Rectal smooth muscle tissue (tissue), 1 donor: ENCODE measurements at regions not wholly inside any gene's neighbourhood (a gene's known extent, or its start where the extent isn't known, plus 50 kb on each side); places are given as distances from the start of the nearest gene placed in this dataset.

Source experiments
- H3K27ac ChIP-seq: one replicate; pipeline ENCODE4 v1.7.0; 2013; ENCODE audit warnings: low read depth, low read length, inconsistent platforms
- H3K27me3 ChIP-seq: one replicate; pipeline ENCODE4 v1.7.0; 2013; ENCODE audit warnings: low read length; ENCODE audit not compliant: control insufficient read depth, insufficient read depth
- H3K36me3 ChIP-seq: one replicate; pipeline ENCODE4 v1.7.0; 2013; ENCODE audit warnings: low read length; ENCODE audit not compliant: control insufficient read depth, insufficient read depth
- H3K4me1 ChIP-seq: one replicate; pipeline ENCODE4 v1.7.0; 2013; ENCODE audit warnings: low read length; ENCODE audit not compliant: control insufficient read depth, insufficient read depth
- H3K4me3 ChIP-seq: one replicate; pipeline ENCODE4 v1.7.0; 2013; ENCODE audit warnings: low read length
- H3K9ac ChIP-seq: one replicate; pipeline ENCODE4 v1.7.0; 2013; ENCODE audit warnings: low read length

DNA sequence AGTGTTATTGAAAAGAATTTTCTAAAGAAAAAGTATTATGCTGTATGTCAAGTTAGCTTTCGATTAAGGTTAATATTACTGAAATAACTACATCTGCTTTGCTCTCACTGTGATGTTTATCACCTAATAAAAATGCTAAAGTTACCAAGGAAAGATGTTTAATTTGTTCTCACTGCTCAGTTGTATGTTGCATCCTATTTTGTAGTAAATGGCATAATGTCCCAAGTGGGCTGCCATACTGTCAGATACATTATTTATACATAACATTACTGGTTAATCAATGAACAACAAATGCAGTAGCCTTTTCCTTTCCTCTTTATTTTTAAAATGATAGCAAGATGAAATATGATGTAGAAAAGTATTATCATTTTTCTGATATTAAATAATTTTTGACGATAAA is 226.3 kb upstream of the DACH1 start:
- Histone ChIP-seq H3K4me1 (no peaks in the 10 kb centered on the region), H3K9ac (no peak overlapping the region), H3K27me3 (no peaks in the 10 kb centered on the region), H3K36me3 (no peaks in the 10 kb centered on the region), H3K4me3 (no peak overlapping the region), H3K27ac (no peak overlapping the region)

DNA sequence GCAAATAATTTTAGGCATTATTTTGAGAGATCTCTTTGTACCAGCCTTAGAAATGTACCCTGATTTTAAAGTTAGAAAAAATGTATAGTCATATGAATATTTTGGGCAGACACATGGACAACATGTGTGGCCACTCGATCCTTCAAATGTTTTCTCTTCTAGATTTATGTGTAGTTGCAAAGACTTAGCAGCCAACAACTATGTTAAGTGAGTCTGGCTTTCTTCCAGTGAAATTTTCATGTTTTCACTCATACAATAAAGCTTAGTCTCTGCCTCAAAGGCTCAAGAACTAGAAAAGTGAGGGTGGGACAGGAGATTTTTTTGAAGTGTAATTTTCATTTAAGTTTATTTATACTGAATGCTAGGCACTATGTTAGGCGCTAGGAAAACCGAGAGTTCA is 207.7 kb upstream of the DACH1 start:
- no peaks in the 10 kb centered on the region for H3K4me1 ChIP-seq
- no peaks in the 10 kb centered on the region for H3K27me3 ChIP-seq
- H3K9ac ChIP-seq, result no peak overlapping the region
- H3K36me3 ChIP-seq, result no peaks in the 10 kb centered on the region
- H3K27ac ChIP-seq, result no peak overlapping the region
- no peak overlapping the region for H3K4me3 ChIP-seq

DNA sequence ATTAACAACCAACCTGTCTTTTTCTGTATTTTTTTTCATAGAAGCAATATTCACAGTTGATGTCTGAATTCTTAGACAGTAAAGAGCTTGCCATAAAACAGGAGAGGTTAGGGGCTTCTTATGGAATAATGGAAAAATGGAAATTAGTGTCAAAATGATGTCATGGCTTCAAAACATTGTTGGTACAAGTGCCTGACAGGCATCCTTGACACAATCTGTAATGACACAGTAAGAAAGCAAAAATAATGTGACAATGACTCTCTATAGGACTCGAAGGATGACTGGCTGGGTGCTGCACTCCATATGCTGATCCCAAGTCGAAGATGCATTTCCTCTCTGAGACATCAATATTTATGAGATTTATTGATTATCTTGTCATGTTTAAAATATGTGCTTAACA is 205.3 kb upstream of the DACH1 start:
- no peaks in the 10 kb centered on the region for H3K36me3 ChIP-seq
- no peak overlapping the region for H3K4me3 ChIP-seq
- no peak overlapping the region for H3K27ac ChIP-seq
- H3K9ac ChIP-seq, result no peak overlapping the region
- H3K4me1 ChIP-seq, result no peaks in the 10 kb centered on the region
- no peaks in the 10 kb centered on the region for H3K27me3 ChIP-seq

DNA sequence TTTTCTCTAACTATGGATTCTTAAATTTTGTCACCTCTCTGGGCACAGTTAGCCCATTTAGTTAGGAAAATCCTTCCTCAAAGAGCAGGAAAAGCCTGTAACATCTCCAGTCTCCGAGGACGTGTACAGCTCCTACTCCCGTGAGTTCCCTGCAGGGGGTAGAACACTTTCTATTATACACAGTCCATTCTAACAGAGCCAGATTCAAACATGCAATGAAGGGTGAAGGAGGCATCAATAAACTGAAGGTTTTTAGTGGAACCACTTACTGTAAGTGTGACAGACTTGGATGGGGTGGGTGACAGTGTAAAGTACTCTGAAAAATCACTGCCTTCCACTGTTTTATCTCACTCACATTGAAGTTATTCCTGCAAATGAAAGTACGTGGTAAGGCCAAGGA is 204.7 kb upstream of the DACH1 start:
- H3K4me1 ChIP-seq, result no peaks in the 10 kb centered on the region
- H3K27me3 ChIP-seq, result no peaks in the 10 kb centered on the region
- no peak overlapping the region for H3K27ac ChIP-seq
- no peak overlapping the region for H3K9ac ChIP-seq
- H3K4me3 ChIP-seq, result no peak overlapping the region
- H3K36me3 ChIP-seq, result no peaks in the 10 kb centered on the region

DNA sequence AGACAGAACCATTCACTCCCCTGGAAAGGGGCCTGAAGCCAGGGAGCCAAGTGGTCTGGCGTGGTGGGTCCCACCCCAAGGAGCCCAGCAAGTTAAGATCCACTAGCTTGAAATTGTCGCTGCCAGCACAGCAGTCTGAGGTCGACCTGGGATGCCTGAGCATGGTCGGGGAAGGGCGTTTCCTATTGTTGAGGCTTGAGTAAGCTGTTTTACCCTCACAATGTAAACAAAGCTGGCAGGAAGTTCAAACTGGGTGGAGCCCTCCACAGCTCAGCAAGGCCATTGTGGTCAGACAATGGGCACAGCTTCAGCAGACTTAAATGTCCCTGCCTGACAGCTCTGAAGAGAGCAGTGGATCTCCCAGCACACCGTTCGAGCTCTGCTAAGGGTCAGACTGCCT is 195.6 kb upstream of the DACH1 start:
- H3K36me3 ChIP-seq, result no peaks in the 10 kb centered on the region
- H3K4me3 ChIP-seq, result no peak overlapping the region
- H3K4me1 ChIP-seq, result no peaks in the 10 kb centered on the region
- no peak overlapping the region for H3K9ac ChIP-seq
- H3K27ac ChIP-seq, result no peak overlapping the region
- no peaks in the 10 kb centered on the region for H3K27me3 ChIP-seq

DNA sequence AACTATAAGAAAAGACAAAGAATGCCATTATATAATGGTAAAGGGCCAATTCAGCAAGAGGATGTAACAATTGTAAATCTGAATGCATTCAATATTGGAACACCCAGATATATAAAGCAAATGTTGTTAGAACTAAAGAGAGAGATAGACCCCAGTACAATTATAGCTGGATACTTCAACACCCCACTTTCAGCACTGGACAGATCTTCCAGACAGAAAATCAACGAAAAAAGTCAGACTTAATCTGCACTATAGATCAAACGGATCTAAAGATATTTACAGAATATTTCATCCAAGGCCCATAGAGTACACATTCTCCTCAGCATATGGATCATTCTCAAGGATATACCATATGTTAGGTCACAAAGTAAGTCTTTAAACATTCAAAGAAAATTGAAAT is 194.6 kb upstream of the DACH1 start:
- no peak overlapping the region for H3K9ac ChIP-seq
- no peaks in the 10 kb centered on the region for H3K27me3 ChIP-seq
- no peaks in the 10 kb centered on the region for H3K36me3 ChIP-seq
- no peaks in the 10 kb centered on the region for H3K4me1 ChIP-seq
- no peak overlapping the region for H3K4me3 ChIP-seq
- H3K27ac ChIP-seq, result no peak overlapping the region

DNA sequence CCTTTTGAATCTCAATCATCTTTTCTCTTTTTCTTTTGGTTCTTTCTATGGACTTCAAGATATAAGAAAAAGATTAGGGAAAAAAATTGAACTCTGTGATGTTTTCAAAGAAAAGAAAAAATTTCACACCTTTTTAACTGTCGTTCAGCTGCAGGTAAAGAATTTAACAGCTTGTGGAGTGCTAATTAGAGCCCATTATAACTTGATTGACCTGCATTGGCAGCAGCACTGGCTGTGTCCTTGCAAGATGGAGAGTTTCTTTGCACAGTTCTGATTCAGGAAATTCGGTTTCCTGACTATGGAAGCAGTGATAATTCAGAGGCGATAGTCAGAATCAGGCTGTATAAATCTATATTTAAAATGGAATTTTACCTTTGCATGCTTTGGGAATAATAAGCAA is 183.2 kb upstream of the DACH1 start:
- Histone ChIP-seq H3K36me3 (no peaks in the 10 kb centered on the region), H3K4me3 (no peak overlapping the region), H3K27me3 (no peaks in the 10 kb centered on the region)

DNA sequence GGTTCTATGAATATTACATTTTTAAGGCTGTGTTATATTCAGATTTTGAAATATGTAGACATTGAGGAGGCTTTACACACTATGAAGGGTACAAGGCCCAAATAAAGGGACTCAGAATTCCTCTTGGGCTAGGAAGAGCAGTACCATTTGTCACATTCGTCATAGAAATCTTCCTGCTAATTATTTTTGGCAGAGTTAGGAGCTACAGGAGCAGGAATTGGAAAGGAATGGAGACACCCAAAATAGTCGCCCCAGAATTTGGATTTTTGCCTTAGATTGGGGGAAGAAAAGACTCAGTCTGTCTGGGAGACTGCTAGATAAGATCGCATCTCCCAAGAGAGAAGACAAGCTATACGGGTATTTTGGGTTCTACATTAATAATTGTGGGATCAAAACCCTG is 176.4 kb upstream of the DACH1 start:
- Histone ChIP-seq H3K9ac (no peak overlapping the region), H3K27me3 (no peaks in the 10 kb centered on the region), H3K4me3 (no peak overlapping the region), H3K4me1 (no peaks in the 10 kb centered on the region), H3K27ac (no peak overlapping the region), H3K36me3 (no peaks in the 10 kb centered on the region)

More for the DNA sequence above, 183.2 kb upstream of the DACH1 start:
- no peak overlapping the region for H3K27ac ChIP-seq
- no peaks in the 10 kb centered on the region for H3K4me1 ChIP-seq
- H3K9ac ChIP-seq, result no peak overlapping the region

DNA sequence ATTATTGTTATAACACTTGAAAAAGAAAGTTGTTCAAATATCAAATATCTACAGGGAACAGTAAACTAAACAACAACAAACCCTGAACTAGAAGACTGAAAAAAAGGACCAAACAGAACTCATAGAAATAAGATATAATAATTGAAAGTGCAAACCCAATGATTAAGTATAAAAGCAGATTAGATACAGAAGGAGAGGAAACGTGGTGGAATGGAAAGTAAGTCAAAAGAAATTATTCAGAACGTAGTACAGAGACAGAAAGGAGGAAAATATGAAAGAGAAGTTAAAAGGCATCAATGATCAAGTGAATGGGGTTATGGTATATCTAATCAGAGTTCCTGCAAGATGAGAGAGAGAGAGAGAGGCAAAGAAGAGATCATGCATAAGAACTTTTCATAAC is 174.2 kb upstream of the DACH1 start:
- Histone ChIP-seq H3K36me3 (no peaks in the 10 kb centered on the region), H3K27me3 (no peaks in the 10 kb centered on the region), H3K4me3 (no peak overlapping the region), H3K27ac (no peak overlapping the region), H3K4me1 (no peaks in the 10 kb centered on the region), H3K9ac (no peak overlapping the region)

DNA sequence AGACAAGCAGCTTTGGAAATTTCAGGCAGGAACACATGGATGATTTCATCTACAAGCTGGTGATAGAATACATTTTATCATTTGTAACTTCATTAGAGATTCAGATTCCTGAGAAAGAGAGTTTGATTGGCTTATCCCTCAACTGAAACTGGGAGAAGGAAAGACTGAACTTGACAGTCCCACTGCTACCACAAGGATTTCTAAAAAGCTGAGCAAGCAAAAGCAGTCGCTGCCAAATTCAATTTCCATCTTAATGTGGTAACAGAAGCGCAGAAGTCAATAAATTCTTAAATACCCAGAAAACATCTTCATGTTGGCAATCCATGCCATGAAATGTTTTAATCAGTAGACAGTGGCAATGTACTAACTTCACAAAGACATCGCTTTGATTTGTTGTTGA is 172.1 kb upstream of the DACH1 start:
- Histone ChIP-seq H3K27ac (no peak overlapping the region), H3K4me3 (no peak overlapping the region), H3K4me1 (no peaks in the 10 kb centered on the region), H3K27me3 (no peaks in the 10 kb centered on the region), H3K9ac (no peak overlapping the region), H3K36me3 (no peaks in the 10 kb centered on the region)

DNA sequence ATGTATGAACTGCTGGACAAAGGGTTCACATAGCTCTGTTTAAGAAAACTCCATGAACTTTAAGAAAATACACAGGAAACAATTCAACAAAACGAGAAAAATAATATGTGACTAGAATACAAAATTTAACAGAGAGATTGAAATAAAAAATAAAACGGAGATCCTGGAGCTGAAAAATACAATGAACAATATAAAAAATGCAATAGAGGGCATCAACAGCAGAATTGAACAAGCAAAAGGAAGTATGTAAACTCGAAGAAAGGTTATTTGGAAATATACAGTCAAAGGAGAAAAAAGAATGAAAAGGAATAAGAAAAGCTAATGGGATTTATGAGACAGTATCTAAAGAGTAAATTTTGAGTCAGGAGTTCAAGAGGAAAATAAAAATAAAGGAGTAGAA is 163.0 kb upstream of the DACH1 start:
- Histone ChIP-seq H3K4me1 (no peaks in the 10 kb centered on the region), H3K36me3 (no peaks in the 10 kb centered on the region), H3K4me3 (no peak overlapping the region), H3K27ac (no peak overlapping the region), H3K9ac (no peak overlapping the region), H3K27me3 (no peaks in the 10 kb centered on the region)

DNA sequence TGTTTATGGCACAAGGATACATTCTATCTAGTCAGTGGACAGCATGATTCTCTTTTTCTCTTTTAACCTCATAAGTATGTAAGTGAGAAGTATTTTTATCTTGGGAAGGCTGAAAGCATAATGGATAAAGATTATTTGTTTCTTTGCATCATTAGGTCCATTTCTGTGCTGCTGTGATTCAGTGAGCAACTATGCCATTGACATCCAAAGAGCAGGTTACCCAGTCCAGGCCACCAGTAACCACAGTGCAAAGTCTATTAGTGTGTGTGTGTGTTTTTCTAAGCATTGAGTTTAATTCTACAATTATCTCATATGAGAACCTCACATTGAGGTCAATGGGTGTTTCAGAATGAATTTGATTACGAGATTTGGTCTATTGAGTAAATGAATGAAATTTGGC is 158.8 kb upstream of the DACH1 start:
- H3K9ac ChIP-seq, result no peak overlapping the region
- H3K27me3 ChIP-seq, result no peaks in the 10 kb centered on the region
- no peak overlapping the region for H3K4me3 ChIP-seq
- H3K27ac ChIP-seq, result no peak overlapping the region
- no peaks in the 10 kb centered on the region for H3K36me3 ChIP-seq
- H3K4me1 ChIP-seq, result no peaks in the 10 kb centered on the region

DNA sequence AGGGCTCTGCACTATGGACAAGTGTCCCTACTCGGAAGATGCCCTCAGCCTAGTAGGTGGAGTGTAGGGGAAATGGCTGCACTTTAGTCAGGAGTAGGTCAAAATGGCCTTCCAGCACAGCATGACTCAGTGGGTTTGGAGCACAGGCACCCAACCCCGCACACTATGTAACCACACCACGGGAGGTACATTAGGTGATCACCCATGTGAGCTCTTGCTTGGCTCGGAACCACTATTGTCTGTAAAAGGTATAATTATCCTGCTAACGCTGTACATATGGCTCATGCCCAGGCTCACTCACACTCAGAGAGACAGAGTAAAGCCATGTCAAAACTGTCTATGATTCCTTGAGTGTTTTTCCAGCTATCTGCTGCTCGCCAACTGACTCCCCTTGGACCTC is 156.9 kb upstream of the DACH1 start:
- H3K4me1 ChIP-seq, result no peaks in the 10 kb centered on the region
- no peak overlapping the region for H3K9ac ChIP-seq
- H3K4me3 ChIP-seq, result no peak overlapping the region
- no peak overlapping the region for H3K27ac ChIP-seq
- H3K27me3 ChIP-seq, result no peaks in the 10 kb centered on the region
- H3K36me3 ChIP-seq, result no peaks in the 10 kb centered on the region

DNA sequence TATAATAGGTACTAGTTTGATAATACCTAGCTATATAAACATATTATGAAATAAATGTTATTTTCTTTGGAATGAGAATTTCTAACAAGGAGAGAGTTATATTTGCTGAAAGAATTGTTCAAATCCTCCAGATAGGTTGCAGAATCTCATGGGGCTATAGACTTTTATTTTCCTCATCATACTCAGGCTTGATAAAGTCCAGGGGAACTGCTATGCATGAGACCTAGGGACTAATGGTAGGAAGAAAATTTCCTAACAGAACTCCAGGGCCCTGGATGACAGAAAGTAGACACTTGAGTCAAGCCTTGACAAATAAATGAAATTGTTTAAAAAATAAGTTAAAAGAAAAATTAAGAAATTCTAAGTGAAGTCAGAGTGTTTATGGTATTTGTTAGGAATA is 138.5 kb upstream of the DACH1 start:
- H3K4me3 ChIP-seq, result no peak overlapping the region
- no peak overlapping the region for H3K27ac ChIP-seq
- no peaks in the 10 kb centered on the region for H3K4me1 ChIP-seq
- H3K36me3 ChIP-seq, result no peaks in the 10 kb centered on the region
- H3K27me3 ChIP-seq, result no peaks in the 10 kb centered on the region
- H3K9ac ChIP-seq, result no peak overlapping the region
